ENCODE measurements at regions not wholly inside any gene's neighbourhood (a gene's known extent, or its start where the extent isn't known, plus 50 kb on each side); places are given as distances from the start of the nearest gene placed in this dataset.

DNA sequence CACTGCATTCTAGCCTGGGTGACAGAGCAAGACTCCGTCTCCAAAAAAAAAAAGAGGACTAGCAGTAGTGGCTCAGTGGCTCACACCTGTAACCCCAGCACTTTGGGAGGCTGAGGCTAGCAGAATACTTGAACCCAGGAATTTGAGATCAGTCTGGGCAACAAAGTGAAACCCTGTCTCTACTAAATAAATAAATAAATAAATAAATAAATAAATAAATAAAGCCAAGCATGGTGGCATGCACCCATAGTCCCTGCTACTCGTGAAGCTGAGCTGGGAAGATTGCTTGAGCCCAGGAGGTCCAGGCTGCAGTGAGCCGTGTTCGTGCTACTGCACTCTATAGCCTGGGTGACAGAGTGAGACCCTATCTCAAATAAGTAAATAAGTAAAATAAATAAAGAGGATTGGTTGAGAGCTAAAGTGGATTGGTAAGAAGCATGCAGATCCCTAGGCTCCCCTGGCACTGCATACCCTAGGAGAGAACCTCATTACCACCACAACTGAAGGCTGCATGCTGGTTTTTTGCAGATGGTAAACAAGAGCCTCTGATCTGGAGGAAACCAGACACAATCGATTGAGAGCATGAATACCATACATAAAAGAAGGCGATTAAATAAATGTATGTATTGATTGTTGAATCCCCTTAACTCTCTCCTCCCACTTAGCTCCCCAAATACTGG is 163.2 kb downstream of the REEP3 start (continued):
- TF ChIP-seq ZSCAN30 (tag by site-specific recombination; IDR thresholded peaks at IDR 0.05) (no peak), ZNF791 (tag by site-specific recombination; IDR thresholded peaks at IDR 0.05) (0 out of 2 replicates have a peak, but pooled peaks have one; percentile 54), RBAK (tag by site-specific recombination; IDR thresholded peaks at IDR 0.05) (no peak), BCL11A (tag by site-specific recombination; IDR thresholded peaks at IDR 0.05; ENCODE audit: low read depth) (no peak), ZSCAN16 (tag by site-specific recombination; IDR thresholded peaks at IDR 0.05) (no peak), SALL2 (tag by site-specific recombination; IDR thresholded peaks at IDR 0.05; ENCODE audit: borderline replicate concordance) (no peak), ZNF747 (tag by site-specific recombination; IDR thresholded peaks at IDR 0.05) (no peak), BCL11B (tag by site-specific recombination; IDR thresholded peaks at IDR 0.05; ENCODE audit: low read depth) (no peak), ZNF292 (tag by site-specific recombination; IDR thresholded peaks at IDR 0.05; ENCODE audit: borderline replicate concordance, low read depth) (peak; percentile 18; the same call in 1 of the 2 replicates), ZBTB48 (tag by site-specific recombination; IDR thresholded peaks at IDR 0.05) (no peak), ZNF302 (tag by site-specific recombination; IDR thresholded peaks at IDR 0.05; ENCODE audit: low read depth) (no peak), ZNF274 (IDR thresholded peaks at IDR 0.05; ENCODE audit: low read length) (no peak), ZNF274 (tag by site-specific recombination; IDR thresholded peaks at IDR 0.05; ENCODE audit: borderline replicate concordance) (no peak), ZNF837 (tag by site-specific recombination; IDR thresholded peaks at IDR 0.05) (no peak), ZNF155 (tag by site-specific recombination; IDR thresholded peaks at IDR 0.05) (no peak), ZNF211 (tag by site-specific recombination; IDR thresholded peaks at IDR 0.05; ENCODE audit: low read depth) (no peak), KLF8 (tag by site-specific recombination; IDR thresholded peaks at IDR 0.05) (no peak), ZNF624 (tag by site-specific recombination; IDR thresholded peaks at IDR 0.05) (no peak), ZNF830 (tag by site-specific recombination; IDR thresholded peaks at IDR 0.05; ENCODE audit: low read depth) (no peak), ZNF174 (tag by site-specific recombination; IDR thresholded peaks at IDR 0.05) (no peak), ZNF114 (tag by site-specific recombination; IDR thresholded peaks at IDR 0.05) (no peak), ZNF768 (tag by site-specific recombination; IDR thresholded peaks at IDR 0.05) (no peak), ZNF530 (tag by site-specific recombination; IDR thresholded peaks at IDR 0.05; ENCODE audit: low read depth) (no peak), ZNF610 (tag by site-specific recombination; IDR thresholded peaks at IDR 0.05; ENCODE audit: borderline replicate concordance) (no peak), EGR2 (tag by site-specific recombination; IDR thresholded peaks at IDR 0.05; ENCODE audit: low read depth) (no peak), ZNF404 (tag by site-specific recombination; IDR thresholded peaks at IDR 0.05) (peak; percentile 73; the same call in 1 of the 2 replicates), ZBTB17 (tag by site-specific recombination; IDR thresholded peaks at IDR 0.05) (no peak), ZSCAN23 (tag by site-specific recombination; IDR thresholded peaks at IDR 0.05) (no peak), ZFP3 (tag by site-specific recombination; IDR thresholded peaks at IDR 0.05; ENCODE audit: low read depth) (0 out of 2 replicates have a peak, but pooled peaks have one; percentile 14), TRIM28 (IDR thresholded peaks at IDR 0.05; ENCODE audit: borderline replicate concordance, low read length) (no peak), PRDM1 (tag by site-specific recombination; IDR thresholded peaks at IDR 0.05) (no peak), ZXDB (tag by site-specific recombination; IDR thresholded peaks at IDR 0.05) (no peak), ZNF19 (tag by site-specific recombination; IDR thresholded peaks at IDR 0.05; ENCODE audit: low read depth) (0 out of 2 replicates have a peak, but pooled peaks have one; percentile 15)
- TF ChIP-seq, protein P1, sequence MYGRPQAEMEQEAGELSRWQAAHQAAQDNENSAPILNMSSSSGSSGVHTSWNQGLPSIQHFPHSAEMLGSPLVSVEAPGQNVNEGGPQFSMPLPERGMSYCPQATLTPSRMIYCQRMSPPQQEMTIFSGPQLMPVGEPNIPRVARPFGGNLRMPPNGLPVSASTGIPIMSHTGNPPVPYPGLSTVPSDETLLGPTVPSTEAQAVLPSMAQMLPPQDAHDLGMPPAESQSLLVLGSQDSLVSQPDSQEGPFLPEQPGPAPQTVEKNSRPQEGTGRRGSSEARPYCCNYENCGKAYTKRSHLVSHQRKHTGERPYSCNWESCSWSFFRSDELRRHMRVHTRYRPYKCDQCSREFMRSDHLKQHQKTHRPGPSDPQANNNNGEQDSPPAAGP (tag by site-specific recombination; IDR thresholded peaks at IDR 0.05), result no peak
- TF ChIP-seq, protein P2, sequence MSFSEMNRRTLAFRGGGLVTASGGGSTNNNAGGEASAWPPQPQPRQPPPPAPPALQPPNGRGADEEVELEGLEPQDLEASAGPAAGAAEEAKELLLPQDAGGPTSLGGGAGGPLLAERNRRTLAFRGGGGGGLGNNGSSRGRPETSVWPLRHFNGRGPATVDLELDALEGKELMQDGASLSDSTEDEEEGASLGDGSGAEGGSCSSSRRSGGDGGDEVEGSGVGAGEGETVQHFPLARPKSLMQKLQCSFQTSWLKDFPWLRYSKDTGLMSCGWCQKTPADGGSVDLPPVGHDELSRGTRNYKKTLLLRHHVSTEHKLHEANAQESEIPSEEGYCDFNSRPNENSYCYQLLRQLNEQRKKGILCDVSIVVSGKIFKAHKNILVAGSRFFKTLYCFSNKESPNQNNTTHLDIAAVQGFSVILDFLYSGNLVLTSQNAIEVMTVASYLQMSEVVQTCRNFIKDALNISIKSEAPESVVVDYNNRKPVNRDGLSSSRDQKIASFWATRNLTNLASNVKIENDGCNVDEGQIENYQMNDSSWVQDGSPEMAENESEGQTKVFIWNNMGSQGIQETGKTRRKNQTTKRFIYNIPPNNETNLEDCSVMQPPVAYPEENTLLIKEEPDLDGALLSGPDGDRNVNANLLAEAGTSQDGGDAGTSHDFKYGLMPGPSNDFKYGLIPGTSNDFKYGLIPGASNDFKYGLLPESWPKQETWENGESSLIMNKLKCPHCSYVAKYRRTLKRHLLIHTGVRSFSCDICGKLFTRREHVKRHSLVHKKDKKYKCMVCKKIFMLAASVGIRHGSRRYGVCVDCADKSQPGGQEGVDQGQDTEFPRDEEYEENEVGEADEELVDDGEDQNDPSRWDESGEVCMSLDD (tag by site-specific recombination; IDR thresholded peaks at IDR 0.05), result no peak
- TF ChIP-seq, protein P3, sequence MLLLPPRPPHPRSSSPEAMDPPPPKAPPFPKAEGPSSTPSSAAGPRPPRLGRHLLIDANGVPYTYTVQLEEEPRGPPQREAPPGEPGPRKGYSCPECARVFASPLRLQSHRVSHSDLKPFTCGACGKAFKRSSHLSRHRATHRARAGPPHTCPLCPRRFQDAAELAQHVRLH (tag by site-specific recombination; IDR thresholded peaks at IDR 0.05), result no peak
- TF ChIP-seq, protein P4, sequence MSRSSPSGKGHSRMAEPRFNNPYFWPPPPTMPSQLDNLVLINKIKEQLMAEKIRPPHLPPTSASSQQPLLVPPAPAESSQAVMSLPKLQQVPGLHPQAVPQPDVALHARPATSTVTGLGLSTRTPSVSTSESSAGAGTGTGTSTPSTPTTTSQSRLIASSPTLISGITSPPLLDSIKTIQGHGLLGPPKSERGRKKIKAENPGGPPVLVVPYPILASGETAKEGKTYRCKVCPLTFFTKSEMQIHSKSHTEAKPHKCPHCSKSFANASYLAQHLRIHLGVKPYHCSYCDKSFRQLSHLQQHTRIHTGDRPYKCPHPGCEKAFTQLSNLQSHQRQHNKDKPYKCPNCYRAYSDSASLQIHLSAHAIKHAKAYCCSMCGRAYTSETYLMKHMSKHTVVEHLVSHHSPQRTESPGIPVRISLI (tag by site-specific recombination; IDR thresholded peaks at IDR 0.05), result no peak
